ENCODE measurements at regions not wholly inside any gene's neighbourhood (a gene's known extent, or its start where the extent isn't known, plus 50 kb on each side); places are given as distances from the start of the nearest gene placed in this dataset.
"Not testable (repeated sequence)": the region's sequence is repeated elsewhere in the genome, so short reads cannot be mapped to it uniquely, and the experiment has no call there.

DNA sequence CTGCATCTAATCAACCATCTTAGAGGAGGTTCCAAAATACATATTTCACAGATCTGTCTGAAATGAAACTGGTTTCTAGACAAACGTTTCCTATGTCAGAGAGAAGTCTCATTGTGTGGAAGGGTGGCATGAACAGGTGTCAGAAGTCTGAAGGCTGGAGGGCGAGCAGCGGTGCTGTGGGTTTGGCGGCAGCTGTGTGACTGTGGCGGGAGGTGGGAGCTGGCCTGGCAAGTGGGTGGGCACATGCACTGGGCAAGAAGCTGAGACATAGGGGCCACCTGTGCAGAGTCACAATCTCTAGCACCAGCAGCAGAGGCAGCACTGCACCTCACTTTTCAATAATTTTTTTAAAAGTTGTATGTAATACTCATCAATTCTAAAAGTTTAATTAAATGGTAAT is 346.3 kb downstream of the DSC3 start:
- no peak for DNase-seq

DNA sequence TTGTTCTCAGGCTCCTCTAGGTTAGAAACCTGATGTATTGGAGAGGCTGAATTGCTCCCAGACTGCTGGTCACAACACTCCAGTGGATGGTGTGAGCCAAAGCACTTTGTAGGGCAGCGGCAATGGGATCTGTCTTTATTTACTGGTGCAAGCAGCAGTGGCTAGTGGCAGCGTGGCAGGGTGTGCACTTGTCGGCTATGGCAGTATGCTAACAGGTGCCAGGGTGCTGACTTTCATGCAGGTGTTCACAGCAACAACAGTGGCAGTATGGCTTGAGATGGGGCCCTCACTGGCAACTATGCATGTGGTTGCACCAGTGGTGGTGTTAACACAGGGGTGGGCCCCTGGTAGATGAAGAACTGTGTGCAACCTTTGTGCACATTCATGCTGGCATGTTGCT is 347.8 kb downstream of the DSC3 start:
- no peak for DNase-seq

DNA sequence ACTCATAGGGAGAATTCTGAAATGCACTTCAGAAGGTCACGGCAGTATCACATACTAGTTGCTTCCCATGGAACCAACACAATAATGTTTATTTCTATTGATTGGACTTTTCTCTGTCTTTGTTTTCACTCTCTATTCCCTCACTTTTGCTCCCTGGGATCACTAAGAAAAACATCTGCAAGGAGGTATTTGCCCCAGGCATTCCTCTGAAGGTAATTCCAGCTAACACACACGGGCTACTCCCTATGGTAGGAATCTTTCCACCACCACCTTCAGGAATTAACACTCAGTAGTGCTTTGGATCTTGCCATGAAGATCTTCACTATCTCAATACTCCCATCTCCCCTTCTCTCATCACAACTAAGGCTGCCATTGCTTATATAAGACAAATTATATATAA is 353.3 kb downstream of the DSC3 start:
- DNase-seq = no peak

DNA sequence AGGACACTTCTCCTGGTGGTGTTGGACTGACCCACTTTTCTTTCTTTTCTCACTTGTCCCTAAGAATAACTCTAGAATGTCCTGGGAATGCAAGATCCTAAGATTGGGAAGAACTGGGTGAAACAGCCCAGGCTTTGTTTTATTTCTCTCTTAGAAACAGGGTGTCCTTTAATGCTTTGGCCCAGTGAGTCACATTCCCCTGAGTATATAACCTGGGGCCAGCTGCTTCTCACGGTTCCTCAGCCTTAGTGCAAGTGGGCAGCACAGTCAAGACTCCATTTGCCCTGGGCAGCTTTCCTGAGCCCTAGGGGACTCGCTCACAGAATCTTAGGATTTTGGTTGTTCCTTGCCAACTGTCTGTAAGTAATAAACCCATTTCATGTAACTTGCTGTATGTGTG is 355.0 kb downstream of the DSC3 start:
- DNase-seq = no peak

DNA sequence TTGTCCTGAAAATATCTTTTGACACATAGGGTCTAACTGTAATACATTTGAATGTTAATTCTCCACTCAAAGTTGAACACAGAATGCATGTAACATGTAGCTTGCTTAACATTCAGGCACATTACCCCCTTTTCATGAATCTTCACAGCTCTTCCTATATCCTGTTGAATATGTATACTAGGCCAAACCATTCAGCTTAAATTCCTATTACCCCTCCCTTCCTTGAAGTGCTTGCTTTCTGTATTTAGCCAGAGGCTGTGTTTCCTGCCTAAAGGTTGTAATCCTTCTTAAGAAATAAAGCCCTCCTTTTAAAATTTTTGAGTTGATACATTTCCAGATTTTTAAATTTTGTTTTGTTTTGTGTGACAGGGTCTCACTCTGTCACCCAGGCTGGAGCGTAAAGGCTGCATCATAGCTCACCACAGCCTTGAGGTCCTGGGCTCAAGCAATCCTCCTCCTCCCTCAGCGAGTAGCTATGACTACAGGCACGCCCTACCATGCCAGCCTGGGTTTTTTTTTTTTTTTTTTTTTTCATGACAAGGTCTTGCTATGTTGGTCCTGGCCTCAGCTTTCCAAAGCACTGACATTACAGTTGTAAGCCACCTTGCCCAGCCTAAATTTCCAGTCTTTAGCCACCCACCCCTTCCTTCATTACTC is 357.6 kb downstream of the DSC3 start:
- DNase-seq = no peak

DNA sequence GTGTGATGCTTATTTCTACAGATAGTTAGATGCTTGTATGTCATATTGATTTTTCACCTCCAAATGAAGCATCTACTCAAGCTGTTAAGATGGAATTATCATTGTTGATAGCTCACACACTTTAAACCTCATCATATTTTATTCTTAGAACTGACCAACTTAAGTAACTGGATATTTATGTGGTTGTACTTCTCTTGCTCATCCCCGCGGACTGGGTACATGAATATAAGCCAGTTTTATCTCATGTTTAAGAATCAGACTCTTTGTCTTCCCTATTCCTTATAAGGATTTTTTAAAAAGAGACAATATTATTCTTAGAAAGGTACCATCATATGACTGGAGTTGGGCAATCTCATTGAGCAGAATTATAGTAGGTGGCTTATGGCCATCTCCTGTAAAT is 358.7 kb downstream of the DSC3 start:
- no peak for DNase-seq

DNA sequence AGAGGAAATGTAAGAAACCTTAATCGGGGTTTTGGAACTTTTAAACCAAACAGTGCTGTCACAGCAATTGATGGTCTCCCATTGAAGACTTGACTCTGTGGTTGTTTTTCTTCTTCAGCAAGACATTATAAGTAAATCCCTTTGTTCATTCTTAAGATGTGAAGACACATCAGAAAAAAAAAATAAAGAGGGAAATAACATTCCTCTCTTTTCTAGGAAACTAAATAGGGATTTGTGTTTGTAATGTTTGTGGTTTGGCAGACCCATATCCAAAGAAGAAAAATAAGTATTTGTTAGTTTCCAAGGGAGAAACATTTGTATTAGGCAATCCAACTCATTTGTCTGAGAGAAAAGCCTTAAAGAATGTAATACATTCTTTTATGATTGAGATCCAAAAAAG is 359.9 kb downstream of the DSC3 start:
- DNase-seq = no peak

DNA sequence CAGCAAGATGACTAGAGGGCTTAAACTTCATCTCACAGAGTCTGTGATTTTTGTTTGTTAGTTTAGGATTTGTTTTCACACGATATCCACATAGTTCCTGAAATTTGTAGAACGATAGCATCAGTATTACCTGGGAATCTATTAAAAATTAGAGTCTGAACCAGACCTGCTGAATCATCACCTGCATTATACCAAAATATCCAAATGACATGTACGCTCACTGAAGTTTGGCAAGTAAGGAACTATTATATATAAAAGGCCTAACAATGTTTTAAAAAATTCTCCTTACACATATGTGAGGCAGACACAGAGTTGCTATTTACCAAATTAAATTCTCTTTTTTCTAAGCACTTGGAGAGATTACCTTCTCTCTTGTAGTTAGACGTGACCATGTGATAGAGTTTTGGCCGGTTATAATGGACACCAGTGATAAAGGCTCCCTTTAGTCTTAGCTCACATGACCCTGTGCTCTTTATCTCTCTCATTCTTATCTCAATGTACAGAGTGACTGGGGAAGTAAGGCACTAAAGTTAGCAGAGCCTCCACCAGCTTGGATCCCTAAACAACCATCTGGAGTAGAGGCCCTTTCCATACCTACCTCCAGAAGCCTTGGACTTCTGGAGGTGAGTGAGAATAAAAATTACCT is 363.1 kb downstream of the DSC3 start:
- DNase-seq = no peak

DNA sequence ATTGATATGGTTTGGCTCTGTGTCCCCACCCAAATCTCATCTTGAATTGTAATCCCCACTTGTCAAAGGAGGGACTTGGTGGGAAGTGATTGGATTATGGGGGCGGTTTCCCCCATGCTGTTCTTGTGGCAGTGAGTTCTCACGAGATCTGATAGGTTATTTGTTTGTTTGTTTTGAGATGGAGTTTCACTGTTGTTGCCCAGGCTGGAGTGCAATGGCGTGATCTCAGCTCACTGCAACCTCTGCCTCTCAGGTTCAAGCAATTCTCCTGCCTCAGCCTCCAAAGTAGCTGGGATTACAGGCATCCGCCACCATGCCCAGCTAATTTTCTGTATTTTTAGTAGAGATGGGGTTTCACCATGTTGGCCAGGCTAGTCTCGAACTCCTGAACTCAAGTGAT is 364.7 kb downstream of the DSC3 start:
- not testable (repeated sequence) for DNase-seq

DNA sequence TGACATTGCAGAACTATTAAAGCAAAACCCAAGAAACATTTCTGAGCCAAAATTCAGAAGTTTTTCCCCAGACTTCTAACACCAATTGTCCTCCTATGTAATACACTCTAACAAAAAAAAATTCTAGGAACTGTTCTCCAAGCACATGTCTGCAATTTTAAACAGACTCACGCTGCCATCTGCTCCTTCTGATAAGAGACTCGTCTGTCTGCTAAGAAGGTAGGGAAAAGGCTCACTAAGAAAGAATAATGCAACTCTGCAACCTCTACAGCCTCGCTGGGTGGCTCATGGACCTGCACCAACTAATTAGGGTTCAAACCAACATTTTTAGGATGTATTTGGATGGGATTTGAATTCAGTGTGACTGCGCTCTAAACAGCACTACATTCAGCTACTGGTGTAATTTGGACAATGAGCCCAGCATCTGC is 366.5 kb downstream of the DSC3 start:
- no peak for DNase-seq

DNA sequence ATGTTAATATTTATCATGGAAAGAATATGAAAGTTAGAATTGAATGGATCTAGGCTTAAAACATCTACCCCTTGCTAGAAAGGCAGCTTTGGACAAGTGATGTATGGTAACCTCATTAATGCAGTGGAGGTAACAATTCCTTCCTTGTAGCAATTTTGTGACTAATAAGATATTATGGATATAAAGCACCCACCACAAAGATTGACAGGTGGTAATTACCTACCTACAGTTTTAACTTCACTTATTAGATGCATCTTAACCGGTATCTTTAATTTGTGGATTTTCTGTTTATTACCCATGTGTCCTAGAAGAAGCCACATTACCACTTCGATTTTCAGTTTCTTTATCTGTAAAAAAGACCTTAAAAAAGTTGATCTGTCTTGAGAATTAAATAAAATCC is 367.0 kb downstream of the DSC3 start:
- DNase-seq = no peak

DNA sequence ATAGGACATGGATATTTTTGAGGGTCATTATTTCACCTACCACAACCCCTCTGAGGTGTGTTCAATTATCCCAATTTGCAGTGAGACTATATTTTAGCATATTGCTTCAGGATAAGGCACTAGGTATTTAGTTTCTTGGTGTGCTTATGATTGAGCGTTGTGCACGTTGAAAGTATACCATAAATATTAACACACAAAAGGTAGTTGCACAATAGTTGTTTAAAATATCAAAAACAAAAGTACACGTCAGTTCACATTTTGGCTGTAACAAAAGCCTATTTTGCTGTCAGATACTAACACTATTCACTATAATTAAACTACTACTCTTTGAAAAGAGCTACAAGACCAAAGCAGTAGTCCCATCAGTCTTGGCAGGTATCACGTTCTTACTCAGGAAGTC is 367.5 kb downstream of the DSC3 start:
- DNase-seq = no peak

DNA sequence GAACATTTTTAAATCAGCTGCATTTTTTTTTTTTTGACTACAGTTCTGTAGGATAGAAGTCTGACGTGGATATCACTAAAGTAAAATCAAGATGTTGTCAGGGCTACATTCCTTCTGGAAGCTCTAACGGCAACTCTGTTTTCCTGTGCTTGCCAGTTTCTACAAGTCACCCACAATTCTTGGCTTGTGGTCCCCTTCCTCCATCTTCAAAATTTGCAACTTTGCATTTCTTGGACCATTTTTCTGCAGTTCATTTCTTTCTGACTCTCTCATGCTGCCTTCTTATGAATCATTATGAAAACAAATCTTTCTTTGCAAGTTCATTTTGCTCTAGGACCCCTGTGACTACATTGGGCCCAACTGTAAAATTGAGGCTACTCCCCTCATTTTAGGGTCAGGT is 367.9 kb downstream of the DSC3 start:
- no peak for DNase-seq

DNA sequence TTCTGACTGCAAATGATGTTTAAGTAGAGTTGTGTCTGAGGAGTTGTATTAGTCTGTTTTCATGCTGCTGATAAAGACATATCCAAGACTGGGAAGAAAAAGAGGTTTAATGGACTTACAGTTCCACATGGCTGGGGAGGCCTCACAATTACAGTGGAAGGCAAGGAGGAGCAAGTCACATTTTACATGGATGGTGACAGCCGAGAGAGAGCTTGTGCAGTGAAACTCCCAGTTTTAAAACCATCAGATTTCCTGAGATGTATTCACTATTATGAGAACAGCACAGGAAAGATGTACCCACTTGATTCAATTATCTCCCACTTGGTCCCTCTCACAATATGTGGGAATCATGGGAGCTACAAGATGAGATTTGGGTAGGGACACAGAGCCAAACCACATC is 370.1 kb downstream of the DSC3 start:
- DNase-seq = not testable (repeated sequence)

DNA sequence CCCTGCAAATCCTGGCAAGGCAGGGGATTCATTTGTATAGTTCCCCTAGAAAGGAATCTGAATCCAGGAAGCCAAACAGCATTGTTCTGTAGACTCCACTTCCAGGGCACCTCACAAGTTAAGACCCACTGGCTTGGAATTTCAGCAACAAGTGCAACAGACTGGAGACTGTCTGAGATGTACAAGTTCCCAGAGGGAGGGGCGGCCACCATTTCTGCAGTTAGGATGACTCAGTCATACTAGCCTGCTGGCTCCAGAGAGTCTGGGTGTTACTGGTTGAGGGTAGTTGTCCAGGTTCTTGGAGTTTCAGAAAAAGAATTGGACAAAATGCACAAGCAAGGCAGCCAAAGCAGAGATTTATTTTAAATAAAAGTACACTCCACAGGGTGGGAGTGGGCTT is 384.2 kb downstream of the DSC3 start:
- no peak for DNase-seq

DNA sequence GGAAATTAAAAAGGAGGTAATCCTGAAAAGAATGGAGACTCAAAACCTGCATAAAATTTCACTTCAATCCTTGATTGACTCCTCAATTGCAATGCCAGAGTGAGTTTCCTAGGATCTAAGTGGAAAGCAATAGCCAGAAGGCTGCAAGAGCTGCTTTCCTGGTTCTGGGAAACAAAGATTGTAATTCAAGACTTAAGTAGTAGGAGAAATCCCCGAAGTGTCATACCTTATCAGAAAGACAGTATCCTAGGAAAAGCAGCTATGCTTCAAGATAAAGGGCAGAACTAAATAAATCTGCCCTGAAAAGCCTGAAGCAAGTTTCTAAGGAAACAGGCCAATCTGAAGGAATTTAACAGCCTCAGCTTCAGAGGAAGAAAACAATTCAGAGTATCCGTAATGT is 390.2 kb downstream of the DSC3 start:
- no peak for DNase-seq

DNA sequence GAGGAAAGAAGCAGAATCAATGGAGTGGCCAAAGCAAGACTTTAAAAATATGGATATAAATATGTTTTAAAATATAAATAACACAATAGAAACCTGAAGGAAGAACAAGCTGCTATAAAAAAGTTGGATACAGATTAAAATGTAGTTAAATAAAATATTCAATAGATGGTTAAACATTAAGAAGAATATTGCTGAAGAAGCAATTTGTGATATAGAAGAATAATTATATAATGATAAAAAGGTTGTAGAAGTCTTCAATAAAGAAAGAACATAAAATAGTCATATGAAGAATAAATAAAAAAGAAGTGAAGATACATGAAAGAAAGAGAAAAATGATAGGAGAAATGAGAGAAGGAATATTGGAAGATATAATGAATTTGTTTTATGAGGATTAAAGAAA is 392.0 kb downstream of the DSC3 start:
- DNase-seq = no peak

DNA sequence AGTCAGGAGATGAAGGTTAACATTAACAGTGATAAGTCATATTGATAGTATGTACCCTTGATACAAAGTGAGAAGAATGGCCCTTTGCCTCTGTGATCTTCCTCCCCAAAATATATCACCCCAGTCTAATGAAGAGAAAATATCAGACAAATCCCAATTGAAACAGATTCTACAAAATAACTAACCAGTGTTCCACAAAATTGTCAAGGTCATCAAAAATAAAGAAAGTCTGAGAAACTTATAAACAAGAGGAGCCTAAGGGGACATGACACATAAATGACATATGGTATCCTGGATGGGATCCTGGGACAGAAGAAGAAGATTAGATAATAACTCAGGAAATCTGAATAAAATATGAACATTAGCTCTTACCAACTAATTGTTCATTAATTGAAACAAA is 398.4 kb downstream of the DSC3 start:
- DNase-seq = no peak

DNA sequence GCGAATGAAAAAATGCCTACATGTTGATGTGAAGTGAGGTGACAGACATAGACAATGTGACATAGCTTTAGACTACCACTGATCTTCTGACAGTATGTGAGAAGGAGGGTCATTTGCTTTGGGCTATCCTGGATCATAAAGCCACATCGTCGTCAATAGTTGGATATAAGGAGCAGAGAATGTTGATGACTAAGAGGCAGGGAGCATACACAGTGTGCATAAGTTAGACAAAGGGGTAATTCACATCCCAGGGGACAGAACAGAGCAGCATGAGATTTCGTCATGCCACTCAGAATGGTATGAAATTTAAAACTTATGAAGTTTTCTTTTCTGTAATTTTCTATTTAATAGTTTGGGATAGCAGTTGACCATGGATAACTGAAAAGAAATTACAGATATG is 403.2 kb downstream of the DSC3 start:
- no peak for DNase-seq

DNA sequence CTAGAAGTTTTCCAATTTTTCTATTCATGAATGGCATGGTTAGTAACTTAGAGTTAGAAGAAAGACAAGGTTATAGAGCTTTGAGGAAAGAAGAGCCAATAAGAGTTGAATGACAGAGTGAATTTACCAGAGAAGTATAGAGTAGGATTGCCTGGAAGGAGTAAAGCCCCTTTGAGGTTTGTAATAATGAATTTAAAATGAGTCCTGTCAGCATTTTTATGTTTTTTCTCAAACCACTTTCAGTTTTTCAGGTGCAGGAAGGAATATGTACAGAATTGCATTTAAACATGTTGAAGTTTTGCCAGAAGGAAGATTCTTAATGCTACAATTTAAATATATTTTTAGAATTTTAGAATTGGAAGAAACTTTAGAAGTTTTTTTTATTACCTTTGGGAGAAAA is 408.3 kb downstream of the DSC3 start:
- no peak for DNase-seq

DNA sequence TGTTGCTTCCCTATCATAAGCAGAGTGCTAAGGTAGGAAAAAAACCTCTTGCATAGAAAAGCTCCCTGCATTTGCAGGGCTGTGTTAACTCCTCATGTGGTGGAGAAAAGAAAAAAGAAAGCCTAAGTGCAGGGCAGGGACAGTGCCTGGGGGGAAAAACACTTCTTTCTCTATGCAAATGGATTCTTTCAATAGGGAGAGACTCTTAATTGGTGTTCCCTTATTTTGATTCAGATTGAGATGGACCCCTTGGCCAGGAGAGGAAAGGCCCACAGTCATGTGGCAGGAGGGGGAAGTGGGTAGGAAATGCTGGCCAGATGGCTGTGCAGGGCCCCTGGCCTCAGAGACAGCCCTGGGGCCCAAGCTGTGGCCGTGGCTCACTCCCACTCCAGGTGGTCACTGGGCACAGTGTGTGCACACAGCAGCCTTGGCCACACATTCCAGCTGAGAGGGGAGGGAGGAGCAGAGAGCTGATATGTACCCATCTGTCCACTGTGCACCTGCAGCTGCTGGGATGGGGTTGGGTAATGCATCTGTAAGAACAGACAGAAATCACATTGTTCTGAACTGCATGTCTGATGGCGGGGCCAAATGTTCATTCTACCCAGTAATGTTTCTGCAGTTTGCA is 410.4 kb downstream of the DSC3 start:
- no peak for DNase-seq

DNA sequence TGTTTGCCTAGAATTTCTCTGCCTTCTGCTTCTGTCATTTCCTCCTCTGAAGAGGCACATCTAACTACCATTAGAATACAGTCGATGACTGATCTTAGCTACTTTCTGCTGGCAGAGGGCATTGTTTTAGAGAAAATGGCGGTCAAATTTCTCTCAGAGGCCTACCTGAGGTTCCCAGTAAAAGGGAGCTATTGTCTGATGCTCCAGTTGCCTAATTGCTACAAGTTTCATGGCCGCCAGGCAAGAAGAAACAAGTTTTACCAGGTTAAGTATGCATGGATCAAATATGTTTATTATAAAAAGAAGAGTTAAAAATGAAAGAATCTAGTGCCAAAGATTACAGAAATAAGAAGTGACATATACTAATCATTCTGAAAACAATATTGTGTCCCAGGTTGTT is 416.6 kb downstream of the DSC3 start:
- no peak for DNase-seq

DNA sequence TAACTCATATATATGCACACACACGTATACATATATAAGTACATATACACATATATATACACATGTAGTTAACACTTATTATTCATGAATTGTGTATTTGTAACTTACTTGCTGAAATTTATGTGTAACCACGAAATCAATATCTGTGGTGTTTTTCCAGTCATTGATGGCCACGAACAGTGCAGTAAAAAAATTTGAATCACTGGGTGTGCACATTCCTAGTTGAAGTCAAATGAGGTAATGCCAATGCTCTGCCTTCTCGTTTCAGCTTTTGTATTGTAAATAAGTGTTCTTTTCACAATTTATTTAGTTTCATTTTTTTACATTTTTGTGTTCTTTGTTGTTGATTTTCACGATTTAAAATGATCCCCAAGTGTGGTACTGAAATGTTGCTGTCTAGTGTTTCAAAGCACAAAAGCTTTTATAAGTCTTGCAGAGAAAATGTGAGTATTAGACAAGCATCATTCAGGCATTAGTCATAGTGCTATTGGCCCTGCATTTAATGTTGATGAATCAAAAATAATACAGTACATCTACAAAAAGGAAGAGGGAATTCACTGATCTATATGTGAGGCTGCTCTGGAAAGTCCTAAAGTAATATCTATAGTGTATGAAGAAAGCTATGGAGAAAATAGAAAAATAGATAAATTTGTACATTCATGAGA is 419.0 kb downstream of the DSC3 start:
- no peak for DNase-seq

DNA sequence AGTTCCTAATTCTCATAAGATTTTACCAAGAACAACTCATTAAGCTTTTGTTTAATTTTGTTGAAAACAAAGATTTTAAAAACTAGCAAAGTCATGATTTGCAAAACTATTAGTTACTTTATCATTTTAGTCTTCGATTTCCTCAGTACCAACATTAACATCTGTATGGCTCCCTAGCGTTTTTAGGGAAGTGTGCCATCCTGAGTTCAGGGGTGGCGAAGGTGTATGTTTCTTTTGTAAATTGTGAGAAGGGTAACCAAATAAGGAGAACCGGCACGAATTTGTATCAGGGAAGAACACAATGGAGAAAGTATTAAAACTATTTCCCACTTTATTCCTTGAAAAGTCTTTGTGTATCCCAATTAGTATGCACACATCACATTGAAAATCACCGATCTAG is 419.9 kb downstream of the DSC3 start:
- no peak for DNase-seq

All from CD4-positive, alpha-beta T cell treated with Interleukin-15 for 1 hour (primary cell).